ENCODE measurements at regions not wholly inside any gene's neighbourhood (a gene's known extent, or its start where the extent isn't known, plus 50 kb on each side); places are given as distances from the start of the nearest gene placed in this dataset.

- Mint-ChIP-seq H3K27ac (no peak overlapping the region), H3K9me3 (no peaks in the 10 kb centered on the region), H3K27me3 (ENCODE audit: low read depth) (no peaks in the 10 kb centered on the region; the same call in 1 of the 2 replicates), H3K4me3 (no peak overlapping the region), H3K4me1 (no peaks in the 10 kb centered on the region), H3K36me3 (ENCODE audit: insufficient read depth in 1 of 3, low read depth in 3 of 3) (no peaks in the 10 kb centered on the region)
- Histone ChIP-seq H3K4ac (ENCODE audit: low read depth, low read length) (no peak overlapping the region), H4K8ac (replicated peaks; ENCODE audit: insufficient read length, low read depth, low read length) (no peak overlapping the region), H2BK15ac (ENCODE audit: low read depth, low read length) (no peak overlapping the region), H3K23me2 (ENCODE audit: insufficient read length, low read depth, low read length, poor library complexity, severe bottlenecking) (no peaks in the 10 kb centered on the region), H2BK5ac (ENCODE audit: insufficient read length, low read length) (no peak overlapping the region), H3K4me2 (ENCODE audit: insufficient read depth, insufficient read length, low read length) (no peak overlapping the region), H3K9ac (ENCODE audit: extremely low read depth, insufficient read length, low read length) (no peak overlapping the region), H3K23ac (ENCODE audit: insufficient read length, low read depth, low read length) (no peak overlapping the region), H2BK120ac (ENCODE audit: low read depth, low read length, poor library complexity, severe bottlenecking) (no peak overlapping the region), H3K27me3 (ENCODE audit: insufficient read depth, low read length) (no peaks in the 10 kb centered on the region), H3K9me3 (ENCODE audit: control insufficient read depth, low read depth, low read length) (no peaks in the 10 kb centered on the region), H3K4me1 (ENCODE audit: insufficient read depth, low read length) (no peaks in the 10 kb centered on the region), H3T11ph (ENCODE audit: low read length) (no peak overlapping the region), H4K20me1 (ENCODE audit: control insufficient read depth, insufficient read depth, insufficient read length) (no peaks in the 10 kb centered on the region), H3K56ac (ENCODE audit: insufficient read length, low read depth, low read length) (no peak overlapping the region), H4K91ac (ENCODE audit: insufficient read length, low read depth, low read length) (no peak overlapping the region), H2BK12ac (ENCODE audit: insufficient read length, low read depth, low read length) (no peak overlapping the region), H4K5ac (ENCODE audit: insufficient read length, low read depth, low read length) (no peak overlapping the region), H3K27ac (ENCODE audit: insufficient read length, low read depth, low read length) (no peak overlapping the region), H2BK20ac (ENCODE audit: low read depth, low read length, poor library complexity, severe bottlenecking) (no peak overlapping the region), H2AK5ac (ENCODE audit: insufficient read length, low read length) (no peak overlapping the region), H3K79me1 (ENCODE audit: insufficient read depth, low read depth, low read length, poor library complexity, severe bottlenecking) (no peaks in the 10 kb centered on the region), H2AFZ (ENCODE audit: low read length) (no peak overlapping the region), H3K18ac (ENCODE audit: insufficient read length, low read depth, low read length) (no peak overlapping the region), H3K14ac (ENCODE audit: insufficient read depth, low read length) (no peak overlapping the region), H3K79me2 (ENCODE audit: insufficient read depth, low read length) (no peaks in the 10 kb centered on the region)
- DNase-seq, result no peak
- no CpG with 5 or more reads among the region's 6 CpGs for WGBS (ENCODE audit: extremely low coverage, insufficient read length, low lambda C conversion rate)
- TF ChIP-seq, protein P1, sequence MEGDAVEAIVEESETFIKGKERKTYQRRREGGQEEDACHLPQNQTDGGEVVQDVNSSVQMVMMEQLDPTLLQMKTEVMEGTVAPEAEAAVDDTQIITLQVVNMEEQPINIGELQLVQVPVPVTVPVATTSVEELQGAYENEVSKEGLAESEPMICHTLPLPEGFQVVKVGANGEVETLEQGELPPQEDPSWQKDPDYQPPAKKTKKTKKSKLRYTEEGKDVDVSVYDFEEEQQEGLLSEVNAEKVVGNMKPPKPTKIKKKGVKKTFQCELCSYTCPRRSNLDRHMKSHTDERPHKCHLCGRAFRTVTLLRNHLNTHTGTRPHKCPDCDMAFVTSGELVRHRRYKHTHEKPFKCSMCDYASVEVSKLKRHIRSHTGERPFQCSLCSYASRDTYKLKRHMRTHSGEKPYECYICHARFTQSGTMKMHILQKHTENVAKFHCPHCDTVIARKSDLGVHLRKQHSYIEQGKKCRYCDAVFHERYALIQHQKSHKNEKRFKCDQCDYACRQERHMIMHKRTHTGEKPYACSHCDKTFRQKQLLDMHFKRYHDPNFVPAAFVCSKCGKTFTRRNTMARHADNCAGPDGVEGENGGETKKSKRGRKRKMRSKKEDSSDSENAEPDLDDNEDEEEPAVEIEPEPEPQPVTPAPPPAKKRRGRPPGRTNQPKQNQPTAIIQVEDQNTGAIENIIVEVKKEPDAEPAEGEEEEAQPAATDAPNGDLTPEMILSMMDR (conservative IDR thresholded peaks at IDR 0.05), result no peak
Measured at GRCh38 chr21:35107520-35107919, 58.4 kb upstream of the RUNX1 start.

Data from H9 (cell line).